B cell (primary cell): ENCODE measurements at regions not wholly inside any gene's neighbourhood (a gene's known extent, or its start where the extent isn't known, plus 50 kb on each side); places are given as distances from the start of the nearest gene placed in this dataset.

ENCODE experiments used
- EZH2 ChIP-seq: IDR thresholded peaks from 2 replicates; pipeline ENCODE4 v1.6.1; 2012; ENCODE audit warnings: borderline replicate concordance, low read depth, mild to moderate bottlenecking, moderate library complexity, low read length; ENCODE audit not compliant: insufficient read depth, poor library complexity, severe bottlenecking
- TF ChIP-seq, protein P1 (sequence below): fragments of 200-600 bp; IDR thresholded peaks from one replicate; pipeline ENCODE4 v1.8.0; 2022; ENCODE audit warnings: antibody characterized with exemption, mild to moderate bottlenecking

DNA sequence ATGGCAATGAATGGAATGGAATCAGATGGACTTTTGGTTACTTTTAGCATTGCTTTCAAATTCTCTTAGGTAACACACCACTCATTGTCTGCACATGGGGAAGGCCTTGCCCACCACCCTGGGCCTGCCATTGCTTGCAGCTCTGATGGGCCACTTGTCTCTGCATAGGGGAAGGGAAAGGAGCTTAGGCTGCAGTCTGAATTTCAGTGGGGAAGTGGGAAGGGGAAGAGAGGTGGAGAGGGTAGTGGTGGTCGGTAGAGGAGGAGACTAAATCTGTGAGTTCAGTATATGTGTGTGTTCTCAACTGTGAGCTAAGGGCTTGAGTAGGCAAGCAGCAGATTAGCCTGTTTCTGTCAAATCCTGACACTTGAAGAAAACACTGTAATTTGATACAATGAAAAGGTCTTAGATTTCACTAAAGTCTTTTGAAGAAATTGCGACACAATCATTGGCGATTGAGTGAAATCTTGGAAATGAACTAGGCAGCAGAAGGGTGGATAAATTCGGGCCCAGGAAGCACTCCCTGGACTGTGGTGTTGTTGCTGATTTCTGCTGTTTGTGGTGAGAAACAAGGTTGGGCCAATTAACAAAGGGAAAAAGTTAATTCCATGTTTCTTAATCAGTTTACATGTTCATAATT lies 80.6 kb downstream of the OTOR start:
- TF ChIP-seq, protein P1, sequence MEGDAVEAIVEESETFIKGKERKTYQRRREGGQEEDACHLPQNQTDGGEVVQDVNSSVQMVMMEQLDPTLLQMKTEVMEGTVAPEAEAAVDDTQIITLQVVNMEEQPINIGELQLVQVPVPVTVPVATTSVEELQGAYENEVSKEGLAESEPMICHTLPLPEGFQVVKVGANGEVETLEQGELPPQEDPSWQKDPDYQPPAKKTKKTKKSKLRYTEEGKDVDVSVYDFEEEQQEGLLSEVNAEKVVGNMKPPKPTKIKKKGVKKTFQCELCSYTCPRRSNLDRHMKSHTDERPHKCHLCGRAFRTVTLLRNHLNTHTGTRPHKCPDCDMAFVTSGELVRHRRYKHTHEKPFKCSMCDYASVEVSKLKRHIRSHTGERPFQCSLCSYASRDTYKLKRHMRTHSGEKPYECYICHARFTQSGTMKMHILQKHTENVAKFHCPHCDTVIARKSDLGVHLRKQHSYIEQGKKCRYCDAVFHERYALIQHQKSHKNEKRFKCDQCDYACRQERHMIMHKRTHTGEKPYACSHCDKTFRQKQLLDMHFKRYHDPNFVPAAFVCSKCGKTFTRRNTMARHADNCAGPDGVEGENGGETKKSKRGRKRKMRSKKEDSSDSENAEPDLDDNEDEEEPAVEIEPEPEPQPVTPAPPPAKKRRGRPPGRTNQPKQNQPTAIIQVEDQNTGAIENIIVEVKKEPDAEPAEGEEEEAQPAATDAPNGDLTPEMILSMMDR = no peak
- no peak for TF ChIP-seq EZH2
